Smooth muscle cell (in vitro differentiated cells): ENCODE measurements at regions not wholly inside any gene's neighbourhood (a gene's known extent, or its start where the extent isn't known, plus 50 kb on each side); places are given as distances from the start of the nearest gene placed in this dataset.

ENCODE experiments used
- DNase-seq: peaks from one replicate; lab custom pipeline; 2025; ENCODE audit not compliant: unreplicated experiment; lab: John Stamatoyannopoulos, UW
- H2AFZ ChIP-seq: fragments of 200-600 bp; sonication (generic); 2 replicates; pipeline ENCODE4 v1.6.0; 2016; ENCODE audit warnings: antibody characterized with exemption, low read depth, mild to moderate bottlenecking
- H3F3A ChIP-seq: fragments of 200-600 bp; sonication (generic); 2 replicates; pipeline ENCODE4 v1.6.0; 2017; ENCODE audit warnings: antibody characterized with exemption, low read depth
- H3K27ac ChIP-seq: fragments of 200-600 bp; sonication (generic); 2 replicates; pipeline ENCODE4 v1.5.1; 2016; ENCODE audit warnings: low read depth, mild to moderate bottlenecking
- H3K27me3 ChIP-seq: fragments of 200-600 bp; sonication (generic); 2 replicates; pipeline ENCODE4 v1.6.1; 2016; ENCODE audit warnings: low read depth, mild to moderate bottlenecking
- H3K36me3 ChIP-seq: fragments of 200-600 bp; sonication (generic); 2 replicates; pipeline ENCODE4 v1.5.1; 2016; ENCODE audit warnings: low read depth
- H3K4me1 ChIP-seq: fragments of 200-600 bp; sonication (generic); 2 replicates; pipeline ENCODE4 v1.5.1; 2016; ENCODE audit warnings: low read depth
- H3K4me2 ChIP-seq: fragments of 200-600 bp; sonication (generic); 2 replicates; pipeline ENCODE4 v1.6.0; 2016; ENCODE audit warnings: mild to moderate bottlenecking
- H3K4me3 ChIP-seq: fragments of 200-600 bp; sonication (generic); 2 replicates; pipeline ENCODE4 v1.5.1; 2016; ENCODE audit warnings: mild to moderate bottlenecking
- H3K79me2 ChIP-seq: fragments of 200-600 bp; sonication (generic); 2 replicates; pipeline ENCODE4 v1.6.0; 2016; ENCODE audit warnings: low read depth, mild to moderate bottlenecking
- H3K9ac ChIP-seq: fragments of 200-600 bp; sonication (generic); 2 replicates; pipeline ENCODE4 v1.6.0; 2016; ENCODE audit warnings: low read depth
- H3K9me3 ChIP-seq: fragments of 200-600 bp; sonication (generic); replicated peaks from 2 replicates; pipeline ENCODE4 v1.5.1; 2016; ENCODE audit warnings: low read depth
- H4K20me1 ChIP-seq: fragments of 200-600 bp; sonication (generic); 2 replicates; pipeline ENCODE4 v1.6.0; 2016; ENCODE audit warnings: low read depth
- CTCF ChIP-seq: fragments of 200-600 bp; sonication (generic); IDR thresholded peaks from 2 replicates; pipeline ENCODE4 v1.5.1; 2017; ENCODE audit warnings: borderline replicate concordance, mild to moderate bottlenecking, antibody characterized with exemption; ENCODE audit not compliant: insufficient read depth, poor library complexity, severe bottlenecking
- WGBS: methylation state at CpG from one replicate; pipeline ENCODE4 v1.1.7; 2016; ENCODE audit warnings: low lambda C conversion rate; 5-methylcytosine and 5-hydroxymethylcytosine counted together

DNA sequence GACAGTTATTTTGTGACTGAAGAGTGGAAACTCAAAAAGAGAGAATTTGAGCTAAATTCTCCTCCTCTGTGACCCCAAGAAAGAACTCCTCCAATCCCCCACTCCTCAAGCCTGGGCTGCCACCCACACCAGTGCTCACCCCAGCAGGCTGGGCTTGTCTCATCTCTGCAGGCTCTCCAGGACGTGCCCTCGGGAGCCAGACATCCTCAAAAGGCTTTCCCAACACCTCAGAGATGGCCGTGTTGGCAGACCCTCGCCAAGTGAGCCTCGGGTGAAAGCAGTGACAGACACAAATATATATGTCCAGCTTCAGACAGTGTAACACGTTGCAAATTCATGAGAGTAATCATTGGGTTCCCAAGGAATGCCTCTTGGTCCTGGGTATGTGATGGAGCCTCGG is 377.7 kb upstream of the SALL3 start:
- Histone ChIP-seq H3K4me3 (no peak overlapping the region), H3K36me3 (no peaks in the 10 kb centered on the region), H3K27ac (no peak overlapping the region), H3K9me3 (no peaks in the 10 kb centered on the region), H4K20me1 (no peaks in the 10 kb centered on the region), H3K4me2 (no peak overlapping the region), H3K27me3 (no peaks in the 10 kb centered on the region), H3K9ac (no peak overlapping the region), H3K4me1 (no peaks in the 10 kb centered on the region), H3F3A (no peaks in the 10 kb centered on the region), H3K79me2 (no peaks in the 10 kb centered on the region), H2AFZ (no peak overlapping the region)
- TF ChIP-seq CTCF: no peak
- no peak for DNase-seq
- WGBS: 82% methylated on average over 7 of the region's 7 CpGs

DNA sequence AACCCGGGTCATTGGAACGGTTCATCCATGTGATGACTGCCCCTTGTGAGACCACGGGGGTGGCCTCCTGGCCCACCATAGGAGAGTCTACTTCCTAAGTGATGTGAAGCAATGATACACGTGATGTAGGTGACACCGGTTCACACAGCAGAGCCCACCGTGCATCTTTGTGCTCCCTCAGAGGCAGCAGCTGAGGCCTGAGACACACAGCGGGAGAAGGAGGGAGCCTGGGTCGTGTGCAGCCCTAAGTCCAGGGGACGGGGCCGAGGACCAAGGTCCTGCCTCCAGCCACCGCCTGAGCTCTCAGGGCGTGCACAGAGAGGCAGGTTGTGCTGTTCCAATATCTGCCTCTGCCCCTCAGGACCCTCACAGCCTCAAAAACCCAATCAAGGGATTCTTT is 377.2 kb upstream of the SALL3 start:
- Histone ChIP-seq H3K27ac (no peak overlapping the region), H3K36me3 (no peaks in the 10 kb centered on the region), H3K4me3 (no peak overlapping the region), H3K79me2 (no peaks in the 10 kb centered on the region), H4K20me1 (no peaks in the 10 kb centered on the region), H3K9me3 (no peaks in the 10 kb centered on the region), H3K27me3 (no peaks in the 10 kb centered on the region), H2AFZ (no peak overlapping the region), H3F3A (no peaks in the 10 kb centered on the region), H3K9ac (no peak overlapping the region), H3K4me1 (no peaks in the 10 kb centered on the region), H3K4me2 (no peak overlapping the region)
- WGBS: 96% methylated on average over 12 of the region's 12 CpGs
- TF ChIP-seq CTCF: no peak
- DNase-seq: no peak

DNA sequence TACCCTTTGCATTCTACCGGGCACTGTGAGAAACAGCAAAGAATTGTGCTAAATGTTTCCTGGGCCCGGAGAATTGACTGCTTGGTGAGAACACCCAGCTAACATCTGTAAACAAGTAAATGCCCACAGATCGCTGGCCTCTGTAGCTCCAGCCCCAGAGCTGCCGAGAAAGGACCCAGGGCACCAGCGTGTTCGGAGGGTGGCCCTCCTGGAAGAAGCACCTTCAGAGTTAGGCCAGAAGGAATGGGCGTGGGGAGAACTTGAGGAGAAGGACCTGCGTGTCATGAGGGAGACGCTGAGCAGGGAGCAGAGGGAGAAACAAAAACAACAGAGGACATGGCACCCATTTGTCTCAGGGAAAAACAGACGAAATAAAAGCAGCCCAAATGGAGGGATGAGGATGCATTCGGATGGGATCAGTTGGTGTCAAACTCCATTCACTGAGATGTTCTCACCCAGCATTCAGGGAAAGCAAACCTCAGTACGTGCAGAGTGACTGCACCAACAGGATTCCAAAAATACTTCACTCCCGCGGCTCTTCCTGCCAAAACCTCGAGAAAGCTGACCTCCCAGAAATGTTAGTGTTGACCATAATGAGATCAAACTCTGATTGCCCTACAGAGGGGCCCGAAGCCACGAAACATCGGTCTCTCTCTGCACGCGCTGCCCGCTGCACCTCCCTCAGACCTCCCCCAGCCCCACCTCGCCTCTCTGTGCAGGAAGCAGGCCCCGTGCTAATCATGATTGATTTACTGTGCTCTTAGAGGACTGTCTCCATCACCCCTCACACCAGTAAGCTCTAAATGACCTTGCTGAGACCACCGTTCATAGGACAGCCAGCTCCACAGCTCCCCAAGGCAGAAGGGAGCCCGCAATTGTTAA is 376.3 kb upstream of the SALL3 start:
- no peak overlapping the region for H3K4me3 ChIP-seq

More for the DNA sequence above, 376.3 kb upstream of the SALL3 start:
- Histone ChIP-seq H3K4me2 (no peak overlapping the region), H3K27ac (no peak overlapping the region), H3K36me3 (no peaks in the 10 kb centered on the region), H3K9me3 (no peaks in the 10 kb centered on the region), H3K9ac (no peak overlapping the region), H4K20me1 (no peaks in the 10 kb centered on the region), H3K27me3 (no peaks in the 10 kb centered on the region), H3F3A (no peaks in the 10 kb centered on the region), H3K79me2 (no peaks in the 10 kb centered on the region), H3K4me1 (no peaks in the 10 kb centered on the region), H2AFZ (no peak overlapping the region)
- no peak for DNase-seq
- WGBS: 79% methylated on average over 25 of the region's 25 CpGs
- TF ChIP-seq CTCF: no peak
